ENCODE measurements at regions not wholly inside any gene's neighbourhood (a gene's known extent, or its start where the extent isn't known, plus 50 kb on each side); places are given as distances from the start of the nearest gene placed in this dataset.

- Mint-ChIP-seq H3K4me1 (no peaks in the 10 kb centered on the region), H3K4me3 (no peak overlapping the region), H3K36me3 (no peaks in the 10 kb centered on the region), H3K27ac (no peak overlapping the region), H3K27me3 (ENCODE audit: low read depth in 2 of 2) (no peaks in the 10 kb centered on the region), H3K9me3 (peaks cover 0 to 6% of the 10 kb centered on the region in 2 donors)
- Histone ChIP-seq H3K4me3 (ENCODE audit: low read length) (no peak overlapping the region), H3K27ac (ENCODE audit: low read length) (no peak overlapping the region), H3K27me3 (ENCODE audit: control insufficient read depth, insufficient read depth, low read length) (no peaks in the 10 kb centered on the region), H3K36me3 (ENCODE audit: control insufficient read depth, insufficient read depth, low read length) (no peaks in the 10 kb centered on the region), H3K9me3 (ENCODE audit: control insufficient read depth, insufficient read depth, low read length) (no peaks in the 10 kb centered on the region), H3K4me1 (ENCODE audit: control insufficient read depth, insufficient read depth, low read length) (no peaks in the 10 kb centered on the region)
- intact Hi-C loops (cut with micrococcal nuclease) = no loop called here
- WGBS (ENCODE audit: insufficient coverage) = 89% methylated on average over 5 of the region's 6 CpGs
- DNase-seq = no peak
- ATAC-seq = no peak
- no peak for TF ChIP-seq CTCF (IDR thresholded peaks at IDR 0.05)
Observed at GRCh38 chr2:167681234-167682015, 566.0 kb downstream of the STK39 start.

- Mint-ChIP-seq H3K4me3 (no peak overlapping the region), H3K36me3 (no peaks in the 10 kb centered on the region), H3K4me1 (no peaks in the 10 kb centered on the region), H3K27ac (no peak overlapping the region), H3K9me3 (peaks cover 0 to 4% of the 10 kb centered on the region in 2 donors), H3K27me3 (ENCODE audit: low read depth in 2 of 2) (no peaks in the 10 kb centered on the region)
- WGBS (ENCODE audit: insufficient coverage) = 94% methylated on average over 3 of the region's 3 CpGs
- Histone ChIP-seq H3K36me3 (ENCODE audit: control insufficient read depth, insufficient read depth, low read length) (no peaks in the 10 kb centered on the region), H3K27me3 (ENCODE audit: control insufficient read depth, insufficient read depth, low read length) (no peaks in the 10 kb centered on the region), H3K4me1 (ENCODE audit: control insufficient read depth, insufficient read depth, low read length) (no peaks in the 10 kb centered on the region), H3K4me3 (ENCODE audit: low read length) (no peak overlapping the region), H3K27ac (ENCODE audit: low read length) (no peak overlapping the region), H3K9me3 (ENCODE audit: control insufficient read depth, insufficient read depth, low read length) (no peaks in the 10 kb centered on the region)
- no peak for DNase-seq
- no peak for TF ChIP-seq CTCF (IDR thresholded peaks at IDR 0.05)
- no peak for ATAC-seq
- intact Hi-C loops (cut with micrococcal nuclease) = no loop called here
Observed at GRCh38 chr2:167678158-167678557, 569.2 kb downstream of the STK39 start.

GRCh38 chr2:167675906-167676305 lies 571.5 kb downstream of the STK39 start:
- Mint-ChIP-seq H3K4me3 (no peak overlapping the region), H3K27me3 (ENCODE audit: low read depth in 2 of 2) (no peaks in the 10 kb centered on the region), H3K27ac (no peak overlapping the region), H3K9me3 (peaks cover 9% of the 10 kb centered on the region in 2 donors), H3K36me3 (peaks cover 7% of the 10 kb centered on the region), H3K4me1 (no peaks in the 10 kb centered on the region)
- WGBS (ENCODE audit: insufficient coverage) = 85% methylated on average over 6 of the region's 6 CpGs
- H3K27me3 ChIP-seq (ENCODE audit: control insufficient read depth, insufficient read depth, low read length) = no peaks in the 10 kb centered on the region
- no peaks in the 10 kb centered on the region for H3K9me3 ChIP-seq (ENCODE audit: control insufficient read depth, insufficient read depth, low read length)
- ATAC-seq = no peak
- intact Hi-C loops (cut with micrococcal nuclease) = no loop called here
- no peaks in the 10 kb centered on the region for H3K36me3 ChIP-seq (ENCODE audit: control insufficient read depth, insufficient read depth, low read length)
- H3K27ac ChIP-seq (ENCODE audit: low read length) = no peak overlapping the region
- H3K4me1 ChIP-seq (ENCODE audit: control insufficient read depth, insufficient read depth, low read length) = no peaks in the 10 kb centered on the region
- no peak for TF ChIP-seq CTCF (IDR thresholded peaks at IDR 0.05)
- DNase-seq = no peak
- H3K4me3 ChIP-seq (ENCODE audit: low read length) = no peak overlapping the region

DNA sequence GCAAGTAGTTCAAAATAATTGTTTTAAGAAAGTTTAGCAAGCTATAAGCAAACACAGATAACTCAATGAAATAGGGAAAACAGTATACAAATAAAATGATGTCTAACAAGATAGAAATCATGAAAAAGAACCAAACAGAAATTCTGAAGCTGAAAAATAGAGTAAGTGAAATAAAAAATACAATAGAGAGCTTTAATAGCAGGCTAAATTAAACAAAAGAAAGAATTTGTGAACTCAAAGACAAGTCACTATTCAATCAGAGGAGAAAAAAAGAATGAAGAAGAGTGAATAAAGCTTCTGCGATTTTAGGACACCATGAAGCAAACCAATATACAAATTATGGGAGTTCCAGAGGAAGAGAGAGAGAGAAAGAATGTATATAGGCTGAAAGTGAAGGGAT lies 576.8 kb downstream of the STK39 start:
- intact Hi-C loops (cut with micrococcal nuclease) = no loop called here
- Mint-ChIP-seq H3K36me3 (peaks cover 22% of the 10 kb centered on the region), H3K27ac (no peak overlapping the region), H3K27me3 (ENCODE audit: low read depth in 2 of 2) (no peaks in the 10 kb centered on the region), H3K4me1 (no peaks in the 10 kb centered on the region), H3K4me3 (no peak overlapping the region), H3K9me3 (peaks cover 21 to 29% of the 10 kb centered on the region in 2 donors)
- H3K36me3 ChIP-seq (ENCODE audit: control insufficient read depth, insufficient read depth, low read length) = no peaks in the 10 kb centered on the region
- no peaks in the 10 kb centered on the region for H3K27me3 ChIP-seq (ENCODE audit: control insufficient read depth, insufficient read depth, low read length)
- WGBS (ENCODE audit: insufficient coverage) = no CpG with 5 or more reads among the region's 1 CpG
- no peaks in the 10 kb centered on the region for H3K4me1 ChIP-seq (ENCODE audit: control insufficient read depth, insufficient read depth, low read length)
- no peak overlapping the region for H3K27ac ChIP-seq (ENCODE audit: low read length)
- DNase-seq = no peak
- peaks cover 4% of the 10 kb centered on the region for H3K9me3 ChIP-seq (ENCODE audit: control insufficient read depth, insufficient read depth, low read length)
- no peak for TF ChIP-seq CTCF (IDR thresholded peaks at IDR 0.05)
- no peak overlapping the region for H3K4me3 ChIP-seq (ENCODE audit: low read length)
- ATAC-seq = no peak
